PC-3 (cell line): ENCODE measurements at regions not wholly inside any gene's neighbourhood (a gene's known extent, or its start where the extent isn't known, plus 50 kb on each side); places are given as distances from the start of the nearest gene placed in this dataset.

ENCODE experiments used
- CTCF ChIP-seq: fragments of 300-600 bp; sonication (generic); conservative IDR thresholded peaks from 2 replicates; pipeline ENCODE4 v1.5.1; 2017; ENCODE audit warnings: antibody characterized with exemption, low read depth, mild to moderate bottlenecking, low read length
- EZH2 ChIP-seq: fragments of 300-600 bp; sonication (generic); IDR thresholded peaks from one replicate; pipeline ENCODE4 v1.6.1; 2017; ENCODE audit warnings: antibody characterized with exemption, mild to moderate bottlenecking, low read length; ENCODE audit not compliant: unreplicated experiment
- EZH2phosphoT487 ChIP-seq: fragments of 300-600 bp; sonication (generic); IDR thresholded peaks from 2 replicates; pipeline ENCODE4 v1.6.1; 2018; ENCODE audit warnings: mild to moderate bottlenecking, antibody characterized with exemption, low read length, borderline replicate concordance

GRCh38 chr1:30024411-30025195 lies 698.8 kb downstream of the MATN1 start:
- TF ChIP-seq CTCF (no peak), EZH2phosphoT487 (no peak), EZH2 (no peak)
